ENCODE measurements at regions not wholly inside any gene's neighbourhood (a gene's known extent, or its start where the extent isn't known, plus 50 kb on each side); places are given as distances from the start of the nearest gene placed in this dataset.

DNA sequence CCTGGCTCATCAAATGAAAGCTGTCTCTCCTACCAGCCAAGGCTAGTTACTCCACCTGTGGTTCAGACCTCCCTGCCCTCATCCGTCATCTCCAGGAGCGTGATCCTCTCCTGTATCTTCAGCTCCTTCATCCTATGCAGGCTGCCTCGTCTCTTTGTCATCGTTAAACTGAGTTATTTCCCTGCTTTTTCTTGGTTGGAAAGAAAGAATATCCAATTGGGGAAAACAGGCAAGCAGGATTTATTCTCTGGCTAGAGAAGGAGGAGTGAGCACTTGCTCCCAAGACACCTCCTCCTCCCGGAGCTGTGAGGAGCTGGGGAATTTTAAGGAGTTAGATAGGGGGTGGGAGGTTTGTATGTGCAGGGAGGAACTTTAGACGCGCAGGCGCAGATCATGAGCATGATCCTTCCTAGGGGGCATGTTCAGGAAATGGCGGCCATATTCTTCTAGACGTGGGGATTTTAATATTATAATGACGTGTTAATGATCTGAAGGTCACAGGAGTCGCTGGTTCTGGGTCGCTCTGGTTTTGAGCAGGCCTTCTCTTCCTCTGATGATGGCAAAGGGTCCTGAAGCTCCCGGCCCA, 156.4 kb upstream of the KL start:
- intact Hi-C loops (cut with DNase I) = no loop called here
- no peak for TF ChIP-seq EP300 (IDR thresholded peaks at IDR 0.05)
- no peak for TF ChIP-seq POLR2AphosphoS5 (IDR thresholded peaks at IDR 0.05)
- no peak for TF ChIP-seq POLR2A (IDR thresholded peaks at IDR 0.05; ENCODE audit: low read depth)
- TF ChIP-seq, protein P1, sequence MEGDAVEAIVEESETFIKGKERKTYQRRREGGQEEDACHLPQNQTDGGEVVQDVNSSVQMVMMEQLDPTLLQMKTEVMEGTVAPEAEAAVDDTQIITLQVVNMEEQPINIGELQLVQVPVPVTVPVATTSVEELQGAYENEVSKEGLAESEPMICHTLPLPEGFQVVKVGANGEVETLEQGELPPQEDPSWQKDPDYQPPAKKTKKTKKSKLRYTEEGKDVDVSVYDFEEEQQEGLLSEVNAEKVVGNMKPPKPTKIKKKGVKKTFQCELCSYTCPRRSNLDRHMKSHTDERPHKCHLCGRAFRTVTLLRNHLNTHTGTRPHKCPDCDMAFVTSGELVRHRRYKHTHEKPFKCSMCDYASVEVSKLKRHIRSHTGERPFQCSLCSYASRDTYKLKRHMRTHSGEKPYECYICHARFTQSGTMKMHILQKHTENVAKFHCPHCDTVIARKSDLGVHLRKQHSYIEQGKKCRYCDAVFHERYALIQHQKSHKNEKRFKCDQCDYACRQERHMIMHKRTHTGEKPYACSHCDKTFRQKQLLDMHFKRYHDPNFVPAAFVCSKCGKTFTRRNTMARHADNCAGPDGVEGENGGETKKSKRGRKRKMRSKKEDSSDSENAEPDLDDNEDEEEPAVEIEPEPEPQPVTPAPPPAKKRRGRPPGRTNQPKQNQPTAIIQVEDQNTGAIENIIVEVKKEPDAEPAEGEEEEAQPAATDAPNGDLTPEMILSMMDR (IDR thresholded peaks at IDR 0.05) = no peak
- 93% methylated on average over 14 of the region's 14 CpGs for WGBS
- H3K4me3 ChIP-seq = no peak overlapping the region
- no peak overlapping the region for H3K27ac ChIP-seq (replicated peaks in 1 of 4)
- H3K4me1 ChIP-seq = no peaks in the 10 kb centered on the region
- no peaks in the 10 kb centered on the region for H3K27me3 ChIP-seq
- H3K36me3 ChIP-seq = no peaks in the 10 kb centered on the region
- peaks cover 0 to 17% (median 16%) of the 10 kb centered on the region in 4 donors for H3K9me3 ChIP-seq
- no peak for DNase-seq (ENCODE audit: extremely low spot score)

DNA sequence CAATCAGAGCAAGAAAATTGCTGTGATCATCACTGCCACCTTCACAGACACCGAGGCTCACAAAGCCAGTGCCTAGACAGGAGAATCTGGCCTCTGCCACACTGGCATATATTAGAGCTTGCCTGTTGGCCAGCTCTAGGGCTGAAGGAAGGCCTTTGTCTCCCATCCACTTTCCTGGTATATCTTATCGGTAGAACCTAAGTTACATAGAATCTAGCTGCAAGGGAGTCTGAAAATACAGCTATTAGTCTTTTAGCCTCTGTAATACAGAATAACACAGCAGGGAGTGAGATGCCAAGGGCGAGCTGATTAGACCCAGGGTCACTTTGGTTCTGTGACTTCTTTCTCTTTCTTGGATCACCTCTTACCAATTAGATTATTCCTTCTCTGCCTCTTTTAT, 154.9 kb upstream of the KL start:
- intact Hi-C loops (cut with DNase I) = no loop called here
- Histone ChIP-seq H3K27me3 (no peaks in the 10 kb centered on the region), H3K4me1 (no peaks in the 10 kb centered on the region), H3K9me3 (peaks cover 0 to 17% (median 16%) of the 10 kb centered on the region in 4 donors), H3K4me3 (no peak overlapping the region), H3K27ac (replicated peaks in 1 of 4) (no peak overlapping the region), H3K36me3 (no peaks in the 10 kb centered on the region)
- no peak for DNase-seq (ENCODE audit: extremely low spot score)
- WGBS = 94% methylated on average over 3 of the region's 3 CpGs
- TF ChIP-seq POLR2AphosphoS5 (IDR thresholded peaks at IDR 0.05) = no peak
- no peak for TF ChIP-seq POLR2A (IDR thresholded peaks at IDR 0.05; ENCODE audit: low read depth)
- TF ChIP-seq, protein P1 (IDR thresholded peaks at IDR 0.05) = no peak
- TF ChIP-seq EP300 (IDR thresholded peaks at IDR 0.05) = no peak

DNA sequence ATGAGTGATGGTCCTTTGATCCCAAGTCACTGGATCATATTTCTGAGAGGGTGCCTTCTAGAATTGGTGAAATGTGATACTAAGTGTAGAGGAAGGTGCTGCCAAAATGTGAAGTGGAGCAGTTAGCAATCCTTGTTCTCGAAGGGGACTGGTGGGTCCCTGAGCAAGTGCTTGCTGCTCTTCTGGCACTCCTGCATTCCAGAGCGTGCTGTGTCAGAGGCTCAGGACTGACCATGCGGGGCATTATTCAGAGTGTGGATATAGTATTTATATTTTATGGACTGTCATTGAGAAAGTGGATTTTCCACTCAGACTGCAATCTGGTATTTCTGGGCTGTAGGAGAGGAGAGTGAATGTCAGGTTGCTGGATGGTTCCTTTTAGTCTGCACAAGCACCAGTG, 152.6 kb upstream of the KL start:
- no peaks in the 10 kb centered on the region for H3K36me3 ChIP-seq
- H3K4me1 ChIP-seq = no peaks in the 10 kb centered on the region
- H3K27me3 ChIP-seq = no peaks in the 10 kb centered on the region
- WGBS = 78% methylated on average over 3 of the region's 3 CpGs
- intact Hi-C loops (cut with DNase I) = no loop called here
- no peak for DNase-seq (ENCODE audit: extremely low spot score)
- H3K9me3 ChIP-seq = peaks cover 0 to 17% (median 16%) of the 10 kb centered on the region in 4 donors
- no peak overlapping the region for H3K27ac ChIP-seq (replicated peaks in 1 of 4)
- TF ChIP-seq, protein P1 (IDR thresholded peaks at IDR 0.05) = no peak
- TF ChIP-seq EP300 (IDR thresholded peaks at IDR 0.05) = no peak
- no peak for TF ChIP-seq POLR2AphosphoS5 (IDR thresholded peaks at IDR 0.05)
- H3K4me3 ChIP-seq = no peak overlapping the region

DNA sequence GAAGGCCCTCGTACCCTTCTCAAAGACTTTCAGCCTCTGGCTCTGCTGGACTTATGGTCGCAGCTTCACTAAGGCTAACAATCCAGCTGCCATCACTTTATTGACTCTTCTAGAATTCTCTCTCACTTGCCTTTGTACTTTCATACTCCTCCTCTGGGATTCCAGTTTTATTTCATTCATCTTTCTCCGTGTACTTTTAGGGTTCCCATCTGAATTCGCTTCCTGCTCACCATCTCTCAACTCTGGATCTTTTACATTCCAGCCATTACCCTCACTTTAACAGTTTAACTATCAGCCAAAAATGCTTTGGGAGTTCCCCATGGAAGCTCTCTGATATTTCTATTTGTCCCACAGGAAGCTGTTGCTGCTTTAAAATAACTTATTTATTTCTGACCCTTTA, 149.3 kb upstream of the KL start:
- TF ChIP-seq POLR2AphosphoS5 (IDR thresholded peaks at IDR 0.05) (no peak), EP300 (IDR thresholded peaks at IDR 0.05) (no peak), POLR2A (IDR thresholded peaks at IDR 0.05; ENCODE audit: low read depth) (no peak)
- TF ChIP-seq, protein P1 (IDR thresholded peaks at IDR 0.05) = no peak
- H3K4me3 ChIP-seq = no peak overlapping the region
- DNase-seq (ENCODE audit: extremely low spot score) = no peak
- no peak overlapping the region for H3K27ac ChIP-seq (replicated peaks in 1 of 4)
- WGBS = 88% methylated on average over 4 of the region's 4 CpGs
- H3K36me3 ChIP-seq = no peaks in the 10 kb centered on the region
- peaks cover 0 to 9% (median 1%) of the 10 kb centered on the region in 4 donors for H3K9me3 ChIP-seq
- no peaks in the 10 kb centered on the region for H3K27me3 ChIP-seq
- H3K4me1 ChIP-seq = no peaks in the 10 kb centered on the region
- intact Hi-C loops (cut with DNase I) = no loop called here

DNA sequence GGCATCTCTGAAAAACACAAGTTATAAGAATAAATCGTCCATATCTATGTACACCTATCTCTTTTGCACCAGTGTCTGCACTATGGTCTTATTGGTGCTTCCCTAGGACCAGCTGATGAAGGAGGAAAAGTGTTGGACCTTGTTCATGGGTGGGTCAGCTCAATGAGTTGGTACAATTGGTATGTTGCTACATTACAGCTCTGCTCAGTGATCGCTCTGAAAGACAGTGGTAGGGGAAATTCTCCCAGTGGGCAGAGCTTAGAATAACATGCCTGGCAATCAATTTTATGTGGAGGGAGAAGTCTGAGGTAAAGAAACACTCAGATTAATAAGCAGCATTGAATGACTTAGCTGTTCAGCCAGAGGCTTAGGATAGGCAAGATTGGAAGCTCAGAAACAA, 138.7 kb upstream of the KL start:
- intact Hi-C loops (cut with DNase I) = no loop called here
- DNase-seq (ENCODE audit: extremely low spot score) = no peak
- TF ChIP-seq, protein P1 (IDR thresholded peaks at IDR 0.05) = no peak
- TF ChIP-seq POLR2A (IDR thresholded peaks at IDR 0.05; ENCODE audit: low read depth) = no peak
- no peak for TF ChIP-seq EP300 (IDR thresholded peaks at IDR 0.05)
- no peak for TF ChIP-seq POLR2AphosphoS5 (IDR thresholded peaks at IDR 0.05)
- WGBS = 90% methylated on average over 2 of the region's 2 CpGs
- H3K27me3 ChIP-seq = no peaks in the 10 kb centered on the region
- no peaks in the 10 kb centered on the region for H3K9me3 ChIP-seq
- H3K36me3 ChIP-seq = no peaks in the 10 kb centered on the region
- peaks cover 0 to 22% (median 20%) of the 10 kb centered on the region in 4 donors for H3K4me1 ChIP-seq
- no peak overlapping the region for H3K4me3 ChIP-seq
- no peak overlapping the region for H3K27ac ChIP-seq (replicated peaks in 1 of 4)

Measured in esophagus muscularis mucosa (tissue), 4 donors.